ENCODE measurements at regions not wholly inside any gene's neighbourhood (a gene's known extent, or its start where the extent isn't known, plus 50 kb on each side); places are given as distances from the start of the nearest gene placed in this dataset.

DNA sequence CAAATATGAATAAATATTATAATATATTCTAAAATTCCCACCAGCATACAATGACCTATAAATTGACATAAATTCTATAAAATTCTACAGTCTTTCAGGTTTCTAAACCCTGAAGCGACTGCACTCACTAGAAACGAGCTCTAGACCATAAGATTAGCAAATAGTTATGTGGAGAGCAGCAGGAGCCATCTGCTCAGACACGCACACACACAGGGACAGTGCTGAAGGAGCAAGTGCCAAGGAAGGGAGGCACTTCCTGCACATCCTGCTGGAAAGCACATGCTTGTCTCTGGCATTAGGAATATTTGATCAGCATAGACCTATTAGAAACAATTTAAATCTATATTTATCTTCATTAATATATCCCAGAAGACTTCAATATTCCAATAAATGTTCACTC is 713.9 kb upstream of the CDH2 start:
- Histone ChIP-seq H3K4me3 (ENCODE audit: low read length) (no peak overlapping the region), H3K27ac (ENCODE audit: low read depth, low read length) (no peak overlapping the region), H3K36me3 (ENCODE audit: control insufficient read depth in 2 of 3, insufficient read depth in 3 of 3, low read length in 3 of 3) (no peaks in the 10 kb centered on the region), H3K9me3 (ENCODE audit: control insufficient read depth in 2 of 3, low read length in 3 of 3) (no peaks in the 10 kb centered on the region), H3K4me1 (ENCODE audit: control insufficient read depth in 2 of 2, insufficient read depth in 2 of 2, low read length in 2 of 2) (no peaks in the 10 kb centered on the region), H3K27me3 (ENCODE audit: control insufficient read depth in 2 of 2, insufficient read depth in 2 of 2, low read length in 2 of 2) (no peaks in the 10 kb centered on the region)
- Mint-ChIP-seq H3K4me3 (no peak overlapping the region), H3K27ac (no peak overlapping the region), H3K36me3 (no peaks in the 10 kb centered on the region), H3K27me3 (no peaks in the 10 kb centered on the region), H3K4me1 (no peaks in the 10 kb centered on the region), H3K9me3 (peaks cover under 1 to 15% (median 3%) of the 10 kb centered on the region in 11 donors)
- POLR2A ChIA-PET: no interaction called here
- CTCF ChIA-PET: no interaction called here
- ATAC-seq: no peak
- intact Hi-C loops (cut with micrococcal nuclease): no loop called here
- DNase-seq: no peak

DNA sequence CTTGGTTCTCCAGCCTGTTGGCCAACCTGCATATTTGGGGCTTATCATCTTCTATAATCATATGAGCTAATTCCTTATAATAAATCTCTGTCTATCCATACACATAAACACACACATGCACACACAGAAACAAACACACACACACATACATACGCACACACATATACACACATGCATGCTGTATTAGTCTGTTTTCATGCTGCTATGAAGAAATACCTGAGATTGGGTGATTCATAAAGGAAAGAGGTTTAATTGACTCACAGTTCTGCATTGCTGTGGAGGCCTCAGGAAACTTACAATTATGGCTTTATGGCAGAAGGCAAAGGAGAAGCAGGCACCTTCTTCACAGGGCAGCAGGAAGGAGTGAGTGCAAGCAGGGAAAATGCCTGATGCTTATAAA is 707.4 kb upstream of the CDH2 start:
- H3K36me3 ChIP-seq (ENCODE audit: control insufficient read depth in 2 of 3, insufficient read depth in 3 of 3, low read length in 3 of 3): no peaks in the 10 kb centered on the region
- DNase-seq: no peak
- ATAC-seq: no peak
- H3K27ac Mint-ChIP-seq: no peak overlapping the region
- ChIA-PET POLR2A (no interaction called here), CTCF (no interaction called here)
- H3K4me3 ChIP-seq (ENCODE audit: low read length): no peak overlapping the region
- no peaks in the 10 kb centered on the region for H3K36me3 Mint-ChIP-seq
- H3K27me3 ChIP-seq (ENCODE audit: control insufficient read depth in 2 of 2, insufficient read depth in 2 of 2, low read length in 2 of 2): no peaks in the 10 kb centered on the region
- H3K9me3 Mint-ChIP-seq: peaks cover 0 to 19% (median 3%) of the 10 kb centered on the region in 11 donors
- no peak overlapping the region for H3K4me3 Mint-ChIP-seq
- intact Hi-C loops (cut with micrococcal nuclease): no loop called here
- no peaks in the 10 kb centered on the region for H3K27me3 Mint-ChIP-seq
- H3K4me1 ChIP-seq (ENCODE audit: control insufficient read depth in 2 of 2, insufficient read depth in 2 of 2, low read length in 2 of 2): no peaks in the 10 kb centered on the region
- no peaks in the 10 kb centered on the region for H3K4me1 Mint-ChIP-seq
- H3K27ac ChIP-seq (ENCODE audit: low read depth, low read length): no peak overlapping the region
- no peaks in the 10 kb centered on the region for H3K9me3 ChIP-seq (ENCODE audit: control insufficient read depth in 2 of 3, low read length in 3 of 3)

GRCh38 chr18:28880856-28881255 is 703.9 kb upstream of the CDH2 start:
- Histone ChIP-seq H3K9me3 (ENCODE audit: control insufficient read depth in 2 of 3, low read length in 3 of 3) (no peaks in the 10 kb centered on the region), H3K4me1 (ENCODE audit: control insufficient read depth in 2 of 2, insufficient read depth in 2 of 2, low read length in 2 of 2) (no peaks in the 10 kb centered on the region), H3K27ac (ENCODE audit: low read depth, low read length) (no peak overlapping the region), H3K4me3 (ENCODE audit: low read length) (no peak overlapping the region), H3K36me3 (ENCODE audit: control insufficient read depth in 2 of 3, insufficient read depth in 3 of 3, low read length in 3 of 3) (no peaks in the 10 kb centered on the region), H3K27me3 (ENCODE audit: control insufficient read depth in 2 of 2, insufficient read depth in 2 of 2, low read length in 2 of 2) (no peaks in the 10 kb centered on the region)
- peaks cover 0 to 12% (median 5%) of the 10 kb centered on the region in 11 donors for H3K9me3 Mint-ChIP-seq
- ChIA-PET POLR2A (no interaction called here), CTCF (no interaction called here)
- intact Hi-C loops (cut with micrococcal nuclease): no loop called here
- no peak for ATAC-seq
- H3K4me3 Mint-ChIP-seq: no peak overlapping the region
- H3K4me1 Mint-ChIP-seq: no peaks in the 10 kb centered on the region
- H3K27ac Mint-ChIP-seq: no peak overlapping the region
- no peaks in the 10 kb centered on the region for H3K27me3 Mint-ChIP-seq
- H3K36me3 Mint-ChIP-seq: no peaks in the 10 kb centered on the region
- no peak for DNase-seq

GRCh38 chr18:28875059-28875458 is 698.1 kb upstream of the CDH2 start:
- POLR2A ChIA-PET: no interaction called here

DNA sequence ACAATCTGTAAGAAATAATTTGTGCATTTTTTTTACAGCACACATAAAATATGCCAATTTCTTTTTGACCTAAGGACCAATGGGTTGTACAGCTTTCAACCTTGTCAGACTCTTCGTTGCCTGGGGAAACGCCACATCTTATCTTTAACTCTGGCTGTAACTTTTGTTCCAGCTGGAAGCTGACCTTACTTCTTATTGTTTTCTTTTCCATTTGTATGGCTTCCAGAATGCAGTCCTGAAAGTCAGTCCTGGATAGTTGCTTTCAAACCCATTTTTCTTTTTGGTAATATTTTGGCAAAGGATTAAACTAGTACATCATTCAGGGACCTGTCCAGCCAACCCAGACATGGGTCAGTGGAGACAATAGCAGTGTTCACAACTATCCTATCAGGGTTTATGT is 686.5 kb upstream of the CDH2 start:
- Mint-ChIP-seq H3K4me1 (no peaks in the 10 kb centered on the region), H3K4me3 (no peak overlapping the region), H3K9me3 (peaks cover 2 to 11% (median 6%) of the 10 kb centered on the region in 11 donors), H3K27me3 (no peaks in the 10 kb centered on the region), H3K36me3 (no peaks in the 10 kb centered on the region), H3K27ac (no peak overlapping the region)
- intact Hi-C loops (cut with micrococcal nuclease): no loop called here
- H3K4me3 ChIP-seq (ENCODE audit: low read length): no peak overlapping the region
- ATAC-seq (no peak), DNase-seq (no peak)
- no peaks in the 10 kb centered on the region for H3K4me1 ChIP-seq (ENCODE audit: control insufficient read depth in 2 of 2, insufficient read depth in 2 of 2, low read length in 2 of 2)
- CTCF ChIA-PET: no interaction called here
- no peaks in the 10 kb centered on the region for H3K36me3 ChIP-seq (ENCODE audit: control insufficient read depth in 2 of 3, insufficient read depth in 3 of 3, low read length in 3 of 3)
- H3K9me3 ChIP-seq (ENCODE audit: control insufficient read depth in 2 of 3, low read length in 3 of 3): no peaks in the 10 kb centered on the region
- H3K27me3 ChIP-seq (ENCODE audit: control insufficient read depth in 2 of 2, insufficient read depth in 2 of 2, low read length in 2 of 2): no peaks in the 10 kb centered on the region
- no peak overlapping the region for H3K27ac ChIP-seq (ENCODE audit: low read depth, low read length)
- POLR2A ChIA-PET: no interaction called here

More at GRCh38 chr18:28875059-28875458, 698.1 kb upstream of the CDH2 start:
- H3K27ac Mint-ChIP-seq: no peak overlapping the region
- CTCF ChIA-PET: no interaction called here
- DNase-seq (no peak), ATAC-seq (no peak)
- no peaks in the 10 kb centered on the region for H3K4me1 ChIP-seq (ENCODE audit: control insufficient read depth in 2 of 2, insufficient read depth in 2 of 2, low read length in 2 of 2)
- H3K27me3 ChIP-seq (ENCODE audit: control insufficient read depth in 2 of 2, insufficient read depth in 2 of 2, low read length in 2 of 2): no peaks in the 10 kb centered on the region
- H3K27me3 Mint-ChIP-seq: no peaks in the 10 kb centered on the region
- H3K4me3 Mint-ChIP-seq: no peak overlapping the region
- no peaks in the 10 kb centered on the region for H3K9me3 ChIP-seq (ENCODE audit: control insufficient read depth in 2 of 3, low read length in 3 of 3)
- peaks cover 0 to 9% (median 5%) of the 10 kb centered on the region in 11 donors for H3K9me3 Mint-ChIP-seq
- peaks cover 0 to 3% (median 0%) of the 10 kb centered on the region in 7 donors for H3K4me1 Mint-ChIP-seq
- no peaks in the 10 kb centered on the region for H3K36me3 ChIP-seq (ENCODE audit: control insufficient read depth in 2 of 3, insufficient read depth in 3 of 3, low read length in 3 of 3)
- H3K36me3 Mint-ChIP-seq: no peaks in the 10 kb centered on the region
- intact Hi-C loops (cut with micrococcal nuclease): no loop called here
- H3K4me3 ChIP-seq (ENCODE audit: low read length): no peak overlapping the region
- no peak overlapping the region for H3K27ac ChIP-seq (ENCODE audit: low read depth, low read length)

DNA sequence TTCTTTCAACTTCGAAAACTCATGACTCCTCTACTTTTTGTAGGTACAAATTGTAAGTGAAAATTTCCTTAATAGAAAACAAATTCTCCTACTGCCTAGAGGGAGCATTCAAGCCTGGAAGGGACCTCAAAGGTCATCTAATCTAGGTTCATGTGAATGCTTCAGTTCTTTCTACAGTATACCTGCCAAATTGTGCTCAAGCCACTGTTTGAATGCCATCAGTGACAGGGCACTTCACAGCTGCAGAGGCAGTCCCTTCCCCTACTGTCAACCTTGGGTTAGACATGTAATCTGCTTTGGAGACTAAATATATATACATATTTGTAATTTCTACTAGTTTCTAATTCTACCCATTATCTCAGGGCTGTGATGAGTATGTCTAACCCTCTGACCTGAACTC is 681.3 kb upstream of the CDH2 start:
- ChIA-PET CTCF (no interaction called here), POLR2A (no interaction called here)
- intact Hi-C loops (cut with micrococcal nuclease): no loop called here
- ATAC-seq (no peak), DNase-seq (no peak)
- H3K4me3 Mint-ChIP-seq: no peak overlapping the region
- peaks cover 0 to 15% (median 4%) of the 10 kb centered on the region in 11 donors for H3K9me3 Mint-ChIP-seq
- no peaks in the 10 kb centered on the region for H3K36me3 Mint-ChIP-seq
- Histone ChIP-seq H3K36me3 (ENCODE audit: control insufficient read depth in 2 of 3, insufficient read depth in 3 of 3, low read length in 3 of 3) (no peaks in the 10 kb centered on the region), H3K4me3 (ENCODE audit: low read length) (no peak overlapping the region), H3K27ac (ENCODE audit: low read depth, low read length) (no peak overlapping the region), H3K27me3 (ENCODE audit: control insufficient read depth in 2 of 2, insufficient read depth in 2 of 2, low read length in 2 of 2) (no peaks in the 10 kb centered on the region), H3K9me3 (ENCODE audit: control insufficient read depth in 2 of 3, low read length in 3 of 3) (no peaks in the 10 kb centered on the region), H3K4me1 (ENCODE audit: control insufficient read depth in 2 of 2, insufficient read depth in 2 of 2, low read length in 2 of 2) (no peaks in the 10 kb centered on the region)
- H3K4me1 Mint-ChIP-seq: no peaks in the 10 kb centered on the region
- no peaks in the 10 kb centered on the region for H3K27me3 Mint-ChIP-seq
- H3K27ac Mint-ChIP-seq: no peak overlapping the region

DNA sequence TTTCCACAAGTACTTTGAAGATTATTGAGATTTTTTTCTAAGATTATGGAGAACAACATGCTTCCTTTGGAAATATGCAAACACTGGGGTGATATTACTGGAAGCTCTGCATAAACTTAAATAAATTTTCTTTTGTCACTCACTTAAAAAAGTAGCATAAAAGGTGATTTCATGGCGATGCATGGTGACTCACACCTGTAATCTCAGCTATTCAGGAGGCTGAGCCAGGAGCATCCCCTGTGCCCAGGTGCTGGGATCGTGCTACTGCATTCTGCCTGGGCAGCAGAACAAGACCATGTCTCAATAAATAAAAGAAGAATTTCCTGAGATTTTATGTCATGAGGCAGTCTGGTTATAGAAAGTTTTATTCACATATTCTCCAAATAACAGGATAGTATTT is 679.1 kb upstream of the CDH2 start:
- ChIA-PET CTCF (no interaction called here), POLR2A (no interaction called here)
- peaks cover 0 to 15% (median 2%) of the 10 kb centered on the region in 11 donors for H3K9me3 Mint-ChIP-seq
- intact Hi-C loops (cut with micrococcal nuclease): no loop called here
- H3K27me3 Mint-ChIP-seq: no peaks in the 10 kb centered on the region
- no peaks in the 10 kb centered on the region for H3K36me3 Mint-ChIP-seq
- Histone ChIP-seq H3K27ac (ENCODE audit: low read depth, low read length) (no peak overlapping the region), H3K9me3 (ENCODE audit: control insufficient read depth in 2 of 3, low read length in 3 of 3) (no peaks in the 10 kb centered on the region), H3K4me3 (ENCODE audit: low read length) (no peak overlapping the region), H3K27me3 (ENCODE audit: control insufficient read depth in 2 of 2, insufficient read depth in 2 of 2, low read length in 2 of 2) (no peaks in the 10 kb centered on the region), H3K4me1 (ENCODE audit: control insufficient read depth in 2 of 2, insufficient read depth in 2 of 2, low read length in 2 of 2) (no peaks in the 10 kb centered on the region), H3K36me3 (ENCODE audit: control insufficient read depth in 2 of 3, insufficient read depth in 3 of 3, low read length in 3 of 3) (no peaks in the 10 kb centered on the region)
- no peaks in the 10 kb centered on the region for H3K4me1 Mint-ChIP-seq
- no peak for DNase-seq
- H3K4me3 Mint-ChIP-seq: no peak overlapping the region
- ATAC-seq: no peak
- H3K27ac Mint-ChIP-seq: no peak overlapping the region

Measured in naive thymus-derived CD4-positive, alpha-beta T cell (primary cell).